Activated CD4-positive, alpha-beta T cell treated with anti-CD3 and anti-CD28 coated beads, Interleukin-2, amount 10 ng/mL, durations not matched to agents 24 days and 14 days (primary cell): ENCODE measurements at regions not wholly inside any gene's neighbourhood (a gene's known extent, or its start where the extent isn't known, plus 50 kb on each side); places are given as distances from the start of the nearest gene placed in this dataset.

Source experiments
- DNase-seq: peaks from one replicate; pipeline ENCODE4 v3.0.0; 2022
- H3K27ac Mint-ChIP-seq: one replicate; pipeline ENCODE4 v1.8.0; 2022; ENCODE audit warnings: mild to moderate bottlenecking, mixed read lengths
- H3K27me3 Mint-ChIP-seq: one replicate; pipeline ENCODE4 v1.8.0; 2022; ENCODE audit warnings: mixed read lengths
- H3K36me3 Mint-ChIP-seq: one replicate; pipeline ENCODE4 v1.8.0; 2022; ENCODE audit warnings: low read depth, mild to moderate bottlenecking, mixed read lengths
- H3K4me1 Mint-ChIP-seq: one replicate; pipeline ENCODE4 v1.8.0; 2021; ENCODE audit warnings: mixed read lengths
- H3K4me3 Mint-ChIP-seq: one replicate; pipeline ENCODE4 v1.8.0; 2022; ENCODE audit warnings: mild to moderate bottlenecking, moderate library complexity, mixed read lengths
- H3K9me3 Mint-ChIP-seq: one replicate; pipeline ENCODE4 v1.8.0; 2021; ENCODE audit warnings: mixed read lengths
- intact Hi-C: fragments of 100-400 bp; cut with micrococcal nuclease; formaldehyde crosslinking; loops from one replicate; pipeline ENCODE4 v1.15.1; 2023

DNA sequence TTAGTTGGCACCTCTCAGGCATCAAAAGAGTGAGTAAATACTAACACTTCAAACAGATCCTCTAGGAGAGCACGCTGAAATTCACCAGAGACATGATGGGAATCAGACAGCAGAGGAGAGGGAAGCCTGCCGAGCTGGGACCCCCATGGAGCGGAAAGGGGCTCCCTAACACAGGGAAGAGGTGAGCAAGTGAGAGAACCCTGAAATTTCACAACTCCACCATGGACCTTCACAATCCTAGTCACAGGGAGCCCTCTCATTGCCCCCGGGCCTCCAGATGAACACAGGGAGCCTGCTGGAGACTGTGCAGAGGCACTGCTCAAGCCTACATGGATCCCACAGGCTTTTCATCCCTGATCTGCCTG lies 59.2 kb upstream of the ANTXRL start:
- no peaks in the 10 kb centered on the region for H3K9me3 Mint-ChIP-seq
- DNase-seq = no peak
- H3K27ac Mint-ChIP-seq = no peak overlapping the region
- no peaks in the 10 kb centered on the region for H3K4me1 Mint-ChIP-seq
- H3K4me3 Mint-ChIP-seq = no peak overlapping the region
- H3K27me3 Mint-ChIP-seq = no peaks in the 10 kb centered on the region
- H3K36me3 Mint-ChIP-seq = peaks cover 32% of the 10 kb centered on the region
- intact Hi-C loops = no loop called here

DNA sequence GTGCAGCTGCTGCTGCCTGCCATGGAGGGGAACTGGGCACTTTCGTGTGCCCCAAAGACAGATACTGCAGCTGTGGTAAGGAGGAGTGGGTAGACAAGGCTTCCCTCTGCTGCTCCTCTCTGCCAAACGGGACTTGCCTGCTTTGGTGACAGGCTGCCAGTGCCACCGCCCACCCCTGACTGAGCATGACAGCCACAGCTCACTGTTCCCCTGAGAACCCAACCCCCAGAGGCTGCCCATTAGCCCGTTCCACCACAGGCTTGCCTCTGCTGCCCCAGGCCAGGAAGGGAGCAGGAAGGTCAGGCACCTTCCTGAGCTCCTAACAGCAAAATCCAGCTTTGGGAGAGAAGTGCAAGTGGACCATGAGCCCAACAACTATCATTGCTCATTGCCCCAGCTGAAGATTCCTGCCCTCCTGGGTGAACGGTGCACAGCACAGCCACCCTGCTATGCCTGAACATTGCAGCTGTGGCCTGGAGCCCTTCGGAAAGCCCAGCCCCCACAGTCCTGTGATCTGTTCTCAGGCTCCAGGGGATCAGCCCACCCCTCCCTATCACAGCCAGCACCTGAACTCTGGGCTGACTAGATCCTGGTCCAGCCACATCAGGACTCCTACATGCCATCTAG lies 58.7 kb upstream of the ANTXRL start:
- Mint-ChIP-seq H3K4me1 (no peaks in the 10 kb centered on the region), H3K36me3 (peaks cover 30% of the 10 kb centered on the region), H3K27ac (no peak overlapping the region), H3K27me3 (no peaks in the 10 kb centered on the region), H3K4me3 (no peak overlapping the region), H3K9me3 (no peaks in the 10 kb centered on the region)
- DNase-seq = no peak
- intact Hi-C loops = no loop called here

GRCh38 chr10:46228563-46229071 lies 58.2 kb upstream of the ANTXRL start:
- no peak overlapping the region for H3K27ac Mint-ChIP-seq
- peaks cover 32% of the 10 kb centered on the region for H3K36me3 Mint-ChIP-seq
- H3K9me3 Mint-ChIP-seq = no peaks in the 10 kb centered on the region
- no peaks in the 10 kb centered on the region for H3K4me1 Mint-ChIP-seq
- peak; percentile 86 for DNase-seq
- no peak overlapping the region for H3K4me3 Mint-ChIP-seq
- no peaks in the 10 kb centered on the region for H3K27me3 Mint-ChIP-seq
- intact Hi-C loops = no loop called here

- Mint-ChIP-seq H3K36me3 (peaks cover 36% of the 10 kb centered on the region), H3K4me1 (no peaks in the 10 kb centered on the region), H3K9me3 (no peaks in the 10 kb centered on the region), H3K27ac (no peak overlapping the region), H3K27me3 (no peaks in the 10 kb centered on the region), H3K4me3 (no peak overlapping the region)
- intact Hi-C loops = no loop called here
- DNase-seq = no peak
Observed at GRCh38 chr10:46229144-46229563, 57.6 kb upstream of the ANTXRL start.

DNA sequence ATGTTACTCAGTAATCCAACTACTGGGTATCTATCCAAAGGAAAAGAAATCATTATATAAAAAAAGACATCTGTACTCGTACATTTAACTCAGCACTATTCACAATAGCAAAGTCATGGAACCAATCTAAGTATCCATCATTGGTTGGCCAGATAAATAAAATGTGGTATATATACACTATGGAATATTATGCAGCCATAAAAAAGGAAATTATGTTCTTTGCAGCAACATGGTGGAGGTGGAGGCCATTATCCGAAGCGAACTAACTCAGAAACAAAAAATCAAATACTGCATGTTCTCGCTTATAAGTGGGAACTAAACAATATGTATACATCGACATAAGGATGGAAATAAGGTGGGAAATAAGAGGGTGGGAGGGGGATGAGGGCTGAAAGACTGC lies 56.2 kb upstream of the ANTXRL start:
- DNase-seq = no peak
- H3K27me3 Mint-ChIP-seq = no peaks in the 10 kb centered on the region
- no peak overlapping the region for H3K4me3 Mint-ChIP-seq
- H3K27ac Mint-ChIP-seq = no peak overlapping the region
- no peaks in the 10 kb centered on the region for H3K4me1 Mint-ChIP-seq
- intact Hi-C loops = no loop called here
- no peaks in the 10 kb centered on the region for H3K9me3 Mint-ChIP-seq
- peaks cover 38% of the 10 kb centered on the region for H3K36me3 Mint-ChIP-seq

DNA sequence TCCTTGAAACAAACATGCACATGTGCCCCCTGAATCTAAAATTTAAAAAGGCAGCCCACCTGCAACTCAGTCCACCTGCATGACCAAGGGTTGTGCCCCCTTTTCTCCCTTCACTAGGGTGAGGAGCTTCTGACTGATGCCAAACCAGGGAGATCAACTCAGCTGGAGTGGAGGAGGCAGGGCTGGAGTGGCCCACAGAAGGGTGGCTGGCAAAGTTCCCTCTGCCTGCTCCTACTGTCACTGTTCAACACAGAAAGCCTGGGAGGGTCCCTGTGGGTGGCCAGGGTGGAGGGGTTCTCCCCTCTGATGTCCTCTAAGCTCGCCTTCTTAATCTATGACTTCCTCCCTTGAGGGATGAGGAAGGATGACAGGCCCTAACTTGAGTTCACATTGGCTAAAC lies 55.7 kb upstream of the ANTXRL start:
- intact Hi-C loops = no loop called here
- H3K27me3 Mint-ChIP-seq = no peaks in the 10 kb centered on the region

GRCh38 chr10:46232084-46232483 lies 54.7 kb upstream of the ANTXRL start:
- H3K4me1 Mint-ChIP-seq = no peaks in the 10 kb centered on the region
- peaks cover 40% of the 10 kb centered on the region for H3K36me3 Mint-ChIP-seq
- H3K4me3 Mint-ChIP-seq = no peak overlapping the region
- no peaks in the 10 kb centered on the region for H3K27me3 Mint-ChIP-seq
- no peaks in the 10 kb centered on the region for H3K9me3 Mint-ChIP-seq
- intact Hi-C loops = no loop called here
- no peak overlapping the region for H3K27ac Mint-ChIP-seq
- no peak for DNase-seq

More for the DNA sequence above, 55.7 kb upstream of the ANTXRL start:
- Mint-ChIP-seq H3K4me1 (no peaks in the 10 kb centered on the region), H3K36me3 (peaks cover 38% of the 10 kb centered on the region), H3K27ac (no peak overlapping the region), H3K9me3 (no peaks in the 10 kb centered on the region), H3K4me3 (no peak overlapping the region)
- DNase-seq = no peak

- Mint-ChIP-seq H3K27ac (no peak overlapping the region), H3K9me3 (no peaks in the 10 kb centered on the region), H3K27me3 (no peaks in the 10 kb centered on the region), H3K4me1 (no peaks in the 10 kb centered on the region), H3K36me3 (peaks cover 42% of the 10 kb centered on the region), H3K4me3 (no peak overlapping the region)
- no peak for DNase-seq
- intact Hi-C loops = no loop called here
Observed at GRCh38 chr10:46232666-46233065, 54.1 kb upstream of the ANTXRL start.

GRCh38 chr10:46233181-46233580 lies 53.6 kb upstream of the ANTXRL start:
- Mint-ChIP-seq H3K27ac (no peak overlapping the region), H3K4me3 (no peak overlapping the region), H3K27me3 (no peaks in the 10 kb centered on the region), H3K4me1 (no peaks in the 10 kb centered on the region), H3K9me3 (no peaks in the 10 kb centered on the region), H3K36me3 (peaks cover 44% of the 10 kb centered on the region)
- intact Hi-C loops = no loop called here
- no peak for DNase-seq

DNA sequence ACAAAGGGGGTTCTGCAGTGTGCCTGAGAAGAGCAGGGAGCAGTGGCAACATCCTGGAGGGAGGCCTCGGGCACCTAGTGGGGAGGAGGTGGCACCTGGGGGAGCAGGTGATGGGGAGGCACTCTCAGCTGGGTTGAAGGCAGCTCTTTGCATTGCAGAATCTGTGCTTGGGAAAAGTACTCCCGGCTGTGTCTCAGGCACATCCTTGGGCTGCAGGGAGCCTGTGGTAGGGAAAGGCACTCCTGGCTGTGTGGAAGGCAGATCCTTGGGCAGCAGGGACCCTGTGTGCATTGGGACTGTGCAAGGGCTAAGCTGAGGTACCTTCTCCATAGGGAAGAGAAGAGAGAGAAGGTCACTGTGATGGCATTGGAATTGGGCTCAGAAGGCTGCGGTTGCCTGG lies 52.8 kb upstream of the ANTXRL start:
- no peaks in the 10 kb centered on the region for H3K9me3 Mint-ChIP-seq
- H3K27me3 Mint-ChIP-seq = no peaks in the 10 kb centered on the region
- intact Hi-C loops = no loop called here
- no peak for DNase-seq
- H3K27ac Mint-ChIP-seq = no peak overlapping the region
- peaks cover 46% of the 10 kb centered on the region for H3K36me3 Mint-ChIP-seq
- H3K4me1 Mint-ChIP-seq = peaks cover 2% of the 10 kb centered on the region
- no peak overlapping the region for H3K4me3 Mint-ChIP-seq

DNA sequence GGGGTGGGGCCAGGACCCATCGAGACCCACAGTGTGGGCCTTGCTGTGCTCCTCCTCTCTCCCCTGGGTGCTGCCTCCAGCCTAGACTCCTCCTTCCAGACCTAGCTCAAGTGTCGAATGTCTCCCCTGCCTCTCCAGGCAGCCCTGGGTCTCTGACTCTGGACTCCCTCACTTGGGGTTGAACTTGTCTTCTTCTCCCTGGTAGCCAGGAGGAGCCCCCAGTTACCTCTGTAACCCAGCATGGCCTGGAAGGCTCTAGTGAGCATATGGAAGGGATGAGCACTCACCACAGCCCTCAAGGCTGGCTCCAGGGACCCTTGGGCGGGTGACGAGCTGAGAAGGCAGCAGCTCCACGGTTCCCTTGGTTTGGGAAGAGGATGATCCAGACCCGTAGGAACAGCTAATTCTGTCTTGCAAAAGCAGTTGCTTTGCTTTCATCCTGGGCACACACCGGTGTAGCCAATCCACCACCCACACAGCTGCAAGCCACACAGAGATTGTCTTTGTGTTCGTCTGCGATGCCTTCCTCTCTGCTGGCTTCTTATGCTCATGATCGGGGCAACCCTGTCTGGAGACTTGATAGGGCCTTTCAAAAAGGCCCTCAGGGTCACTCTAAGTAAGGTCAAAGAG lies 52.3 kb upstream of the ANTXRL start:
- intact Hi-C loops = no loop called here

GRCh38 chr10:46235705-46236545 lies 50.9 kb upstream of the ANTXRL start:
- peaks cover under 1% of the 10 kb centered on the region for H3K9me3 Mint-ChIP-seq
- no peak overlapping the region for H3K4me3 Mint-ChIP-seq
- no peak for DNase-seq
- H3K27ac Mint-ChIP-seq = no peak overlapping the region
- intact Hi-C loops = no loop called here
- H3K27me3 Mint-ChIP-seq = no peaks in the 10 kb centered on the region
- peaks cover 4% of the 10 kb centered on the region for H3K4me1 Mint-ChIP-seq
- H3K36me3 Mint-ChIP-seq = peaks cover 43% of the 10 kb centered on the region

More for the DNA sequence above, 52.3 kb upstream of the ANTXRL start:
- H3K4me3 Mint-ChIP-seq = no peak overlapping the region
- H3K9me3 Mint-ChIP-seq = no peaks in the 10 kb centered on the region
- H3K27me3 Mint-ChIP-seq = no peaks in the 10 kb centered on the region
- H3K4me1 Mint-ChIP-seq = peaks cover 2% of the 10 kb centered on the region
- peaks cover 48% of the 10 kb centered on the region for H3K36me3 Mint-ChIP-seq
- H3K27ac Mint-ChIP-seq = no peak overlapping the region
- DNase-seq = no peak

GRCh38 chr10:46236546-46236887 lies 50.3 kb upstream of the ANTXRL start:
- Mint-ChIP-seq H3K36me3 (peaks cover 44% of the 10 kb centered on the region), H3K4me1 (peaks cover 9% of the 10 kb centered on the region), H3K27ac (no peak overlapping the region), H3K27me3 (no peaks in the 10 kb centered on the region), H3K9me3 (peaks cover 6% of the 10 kb centered on the region), H3K4me3 (no peak overlapping the region)
- intact Hi-C loops = no loop called here
- DNase-seq = no peak

- intact Hi-C loops = no loop called here
- Mint-ChIP-seq H3K36me3 (peaks cover 47% of the 10 kb centered on the region), H3K9me3 (peaks cover 10% of the 10 kb centered on the region), H3K27ac (no peak overlapping the region), H3K27me3 (no peaks in the 10 kb centered on the region), H3K4me1 (peaks cover 9% of the 10 kb centered on the region), H3K4me3 (no peak overlapping the region)
- no peak for DNase-seq
Observed at GRCh38 chr10:46236941-46237681, 49.7 kb upstream of the ANTXRL start.
